Tibial artery (tissue), 4 donors: ENCODE measurements at regions not wholly inside any gene's neighbourhood (a gene's known extent, or its start where the extent isn't known, plus 50 kb on each side); places are given as distances from the start of the nearest gene placed in this dataset.

Experiments
- DNase-seq, 2 donors: peaks; one replicate each; pipeline ENCODE4 v3.0.0-alpha.2; 2019
- H3K27ac ChIP-seq, 2 donors: fragments of 200-600 bp; sonication (generic) in 1 of 2; 1 replicate in 1 of 2; 2 replicates in 1 of 2; pipeline ENCODE4 v1.5.1; 2018 to 2019; ENCODE audit warnings: mild to moderate bottlenecking in 1 of 2
- H3K27me3 ChIP-seq, 2 donors: fragments of 200-600 bp; sonication (generic) in 1 of 2; one replicate each; pipeline versions ENCODE4 v1.5.1 to v1.6.0; 2016 to 2019
- H3K36me3 ChIP-seq, 3 donors: fragments of 200-600 bp; sonication (generic) in 2 of 3; one replicate each; pipeline ENCODE4 v1.5.1; 2016 to 2019; ENCODE audit warnings: mild to moderate bottlenecking in 2 of 3
- H3K4me1 ChIP-seq, 4 donors: fragments of 200-600 bp; sonication (generic) in 2 of 4; 1 replicate in 3 of 4; 2 replicates in 1 of 4; pipeline ENCODE4 v1.5.1; 2016 to 2019
- H3K4me3 ChIP-seq, 2 donors: fragments of 200-600 bp; sonication (generic) in 1 of 2; 1 replicate in 1 of 2; 2 replicates in 1 of 2; pipeline ENCODE4 v1.5.1; 2018 to 2019; ENCODE audit warnings: mild to moderate bottlenecking in 2 of 2
- H3K9me3 ChIP-seq, 3 donors: fragments of 200-600 bp; sonication (generic) in 1 of 3; one replicate each; pipeline ENCODE4 v1.5.1; 2016 to 2019
- CTCF ChIP-seq, 2 experiments: fragments of 200-600 bp in 1 of 2; fragments of 450-650 bp in 1 of 2; IDR thresholded peaks; one replicate each; pipeline ENCODE4 v1.5.1; 2017 to 2019; ENCODE audit warnings: antibody characterized with exemption in 2 of 2, mild to moderate bottlenecking in 1 of 2, moderate library complexity in 1 of 2
- intact Hi-C: fragments of 100-400 bp; cut with DNase I; formaldehyde crosslinking; loops from one replicate; pipeline ENCODE4 v1.15.0; 2023; ENCODE audit warnings: low total_unique reads

- Histone ChIP-seq H3K36me3 (no peaks in the 10 kb centered on the region), H3K27ac (no peak overlapping the region), H3K27me3 (no peaks in the 10 kb centered on the region), H3K4me1 (no peaks in the 10 kb centered on the region), H3K9me3 (peaks cover 0 to 7% (median 4%) of the 10 kb centered on the region in 3 donors), H3K4me3 (no peak overlapping the region)
- intact Hi-C loops: no loop called here
- DNase-seq: no peak
- TF ChIP-seq CTCF (IDR thresholded peaks at IDR 0.05): no peak
Observed at GRCh38 chr10:3361640-3362039, 189.1 kb upstream of the PITRM1 start.

GRCh38 chr10:3357737-3358136 is 185.2 kb upstream of the PITRM1 start:
- Histone ChIP-seq H3K4me1 (peaks cover 0 to 20% (median 2%) of the 10 kb centered on the region in 4 donors), H3K4me3 (no peak overlapping the region), H3K36me3 (no peaks in the 10 kb centered on the region), H3K27me3 (no peaks in the 10 kb centered on the region), H3K27ac (no peak overlapping the region), H3K9me3 (peaks cover 0 to 7% (median 4%) of the 10 kb centered on the region in 3 donors)
- TF ChIP-seq CTCF (IDR thresholded peaks at IDR 0.05): no peak
- intact Hi-C loops: no loop called here
- DNase-seq: no peak

- H3K27ac ChIP-seq: no peak overlapping the region
- no peak for TF ChIP-seq CTCF (IDR thresholded peaks at IDR 0.05)
- no peaks in the 10 kb centered on the region for H3K9me3 ChIP-seq
- H3K36me3 ChIP-seq: no peaks in the 10 kb centered on the region
- intact Hi-C loops: no loop called here
- H3K4me3 ChIP-seq: no peak overlapping the region
- DNase-seq: no peak
- H3K4me1 ChIP-seq: peaks cover 0 to 21% (median 2%) of the 10 kb centered on the region in 4 donors
- no peaks in the 10 kb centered on the region for H3K27me3 ChIP-seq
Observed at GRCh38 chr10:3355536-3355935, 183.0 kb upstream of the PITRM1 start.

- Histone ChIP-seq H3K4me1 (peaks cover 0 to 21% (median 2%) of the 10 kb centered on the region in 4 donors), H3K4me3 (no peak overlapping the region), H3K27me3 (no peaks in the 10 kb centered on the region), H3K9me3 (no peaks in the 10 kb centered on the region), H3K36me3 (no peaks in the 10 kb centered on the region), H3K27ac (no peak overlapping the region)
- DNase-seq: no peak
- no peak for TF ChIP-seq CTCF (IDR thresholded peaks at IDR 0.05)
- intact Hi-C loops: no loop called here
Observed at GRCh38 chr10:3354174-3354900, 181.8 kb upstream of the PITRM1 start.

GRCh38 chr10:3353235-3353634 is 180.7 kb upstream of the PITRM1 start:
- no peaks in the 10 kb centered on the region for H3K27me3 ChIP-seq
- DNase-seq: no peak
- intact Hi-C loops: no loop called here
- no peak for TF ChIP-seq CTCF (IDR thresholded peaks at IDR 0.05)
- H3K36me3 ChIP-seq: no peaks in the 10 kb centered on the region
- no peak overlapping the region for H3K27ac ChIP-seq
- H3K4me1 ChIP-seq: peaks cover 0 to 21% (median 2%) of the 10 kb centered on the region in 4 donors
- H3K9me3 ChIP-seq: no peaks in the 10 kb centered on the region
- H3K4me3 ChIP-seq: no peak overlapping the region
